RWPE2 (cell line): ENCODE measurements at regions not wholly inside any gene's neighbourhood (a gene's known extent, or its start where the extent isn't known, plus 50 kb on each side); places are given as distances from the start of the nearest gene placed in this dataset.

ENCODE experiments used
- ATAC-seq: fragments of 200-7000 bp; cut with Tn5 transposase; 3 replicates; pipeline ENCODE4 v1.9.1; 2021; ENCODE audit warnings: low read depth
- DNase-seq: peaks from one replicate; pipeline ENCODE4 v3.0.0-alpha.2; 2020; ENCODE audit warnings: low spot score
- H3K27ac ChIP-seq: fragments of 450-650 bp; 2 replicates; pipeline ENCODE4 v1.5.1; 2017; ENCODE audit warnings: mild to moderate bottlenecking; ENCODE audit not compliant: poor library complexity, severe bottlenecking
- H3K27me3 ChIP-seq: fragments of 250-450 bp; sonication (Bioruptor Pico); 2 replicates; pipeline ENCODE4 v1.5.1; 2021; ENCODE audit warnings: mild to moderate bottlenecking, moderate library complexity; ENCODE audit not compliant: insufficient read depth, poor library complexity, severe bottlenecking
- H3K36me3 ChIP-seq: fragments of 250-450 bp; sonication (Bioruptor Pico); 2 replicates; pipeline ENCODE4 v1.5.1; 2020; ENCODE audit warnings: low read depth, mild to moderate bottlenecking, moderate library complexity
- H3K4me1 ChIP-seq: fragments of 250-450 bp; sonication (Bioruptor Pico); 2 replicates; pipeline ENCODE4 v1.5.1; 2021; ENCODE audit warnings: mild to moderate bottlenecking, moderate library complexity; ENCODE audit not compliant: insufficient read depth, poor library complexity, severe bottlenecking
- H3K4me3 ChIP-seq: fragments of 250-450 bp; sonication (Bioruptor Pico); 2 replicates; pipeline ENCODE4 v1.5.1; 2021; ENCODE audit warnings: mild to moderate bottlenecking, moderate library complexity; ENCODE audit not compliant: severe bottlenecking
- H3K9me3 ChIP-seq: fragments of 250-450 bp; sonication (Bioruptor Pico); 2 replicates; pipeline ENCODE4 v1.5.1; 2021; ENCODE audit warnings: mild to moderate bottlenecking, moderate library complexity; ENCODE audit not compliant: severe bottlenecking
- CTCF ChIP-seq: fragments of 450-650 bp; IDR thresholded peaks from one replicate; pipeline ENCODE4 v1.5.1; 2017; ENCODE audit warnings: mild to moderate bottlenecking, moderate library complexity; ENCODE audit not compliant: poor library complexity, severe bottlenecking

GRCh38 chr15:58283302-58283701, 145.1 kb downstream of the AQP9 start:
- no peaks in the 10 kb centered on the region for H3K9me3 ChIP-seq
- H3K27ac ChIP-seq = no peak overlapping the region
- H3K4me3 ChIP-seq = no peak overlapping the region
- H3K4me1 ChIP-seq = peaks cover 13% of the 10 kb centered on the region
- no peaks in the 10 kb centered on the region for H3K27me3 ChIP-seq
- no peak for TF ChIP-seq CTCF
- no peaks in the 10 kb centered on the region for H3K36me3 ChIP-seq
- ATAC-seq (no peak), DNase-seq (no peak)

- H3K27me3 ChIP-seq = no peaks in the 10 kb centered on the region
- DNase-seq (no peak), ATAC-seq (no peak)
- no peak overlapping the region for H3K4me3 ChIP-seq
- H3K36me3 ChIP-seq = no peaks in the 10 kb centered on the region
- no peak overlapping the region for H3K27ac ChIP-seq
- H3K9me3 ChIP-seq = no peaks in the 10 kb centered on the region
- H3K4me1 ChIP-seq = peaks cover 13% of the 10 kb centered on the region
- TF ChIP-seq CTCF = no peak
Measured at GRCh38 chr15:58284293-58284692, 146.1 kb downstream of the AQP9 start.

- no peak for DNase-seq
- no peak for TF ChIP-seq CTCF
- H3K4me1 ChIP-seq = peaks cover 13% of the 10 kb centered on the region
- H3K27me3 ChIP-seq = no peaks in the 10 kb centered on the region
- H3K9me3 ChIP-seq = no peaks in the 10 kb centered on the region
- H3K27ac ChIP-seq = no peak overlapping the region
- no peak for ATAC-seq
- H3K4me3 ChIP-seq = no peak overlapping the region
- H3K36me3 ChIP-seq = no peaks in the 10 kb centered on the region
Measured at GRCh38 chr15:58285212-58285920, 146.4 kb upstream of the LIPC start.

- Histone ChIP-seq H3K4me3 (no peak overlapping the region), H3K9me3 (no peaks in the 10 kb centered on the region), H3K36me3 (no peaks in the 10 kb centered on the region), H3K27me3 (no peaks in the 10 kb centered on the region), H3K4me1 (peaks cover 13% of the 10 kb centered on the region), H3K27ac (peak overlapping the region; percentile 44)
- DNase-seq (no peak), ATAC-seq (no peak)
- no peak for TF ChIP-seq CTCF
Measured at GRCh38 chr15:58285921-58286278, 145.9 kb upstream of the LIPC start.

GRCh38 chr15:58286523-58286922, 145.3 kb upstream of the LIPC start:
- ATAC-seq = peak; percentile 86
- no peak overlapping the region for H3K4me3 ChIP-seq
- no peak for TF ChIP-seq CTCF

More at GRCh38 chr15:58286523-58286922, 145.3 kb upstream of the LIPC start:
- Histone ChIP-seq H3K36me3 (no peaks in the 10 kb centered on the region), H3K9me3 (no peaks in the 10 kb centered on the region), H3K27ac (peak overlapping the region; percentile 44), H3K27me3 (no peaks in the 10 kb centered on the region), H3K4me1 (peaks cover 13% of the 10 kb centered on the region)
- DNase-seq = no peak
